Uterus (tissue), 3 donors: ENCODE measurements at regions not wholly inside any gene's neighbourhood (a gene's known extent, or its start where the extent isn't known, plus 50 kb on each side); places are given as distances from the start of the nearest gene placed in this dataset.

Experiments used
- DNase-seq, 2 donors: peaks; one replicate each; pipeline ENCODE4 v3.0.0-alpha.2; 2019 to 2020
- H3K27ac ChIP-seq, 2 donors: fragments of 200-600 bp; sonication (generic); 1 replicate in 1 of 2; 2 replicates in 1 of 2; pipeline ENCODE4 v1.5.1; 2016 to 2018
- H3K27me3 ChIP-seq, 2 donors: fragments of 200-600 bp; sonication (generic); one replicate each; pipeline ENCODE4 v1.5.1; 2018 to 2019; ENCODE audit warnings: control low read depth in 1 of 2
- H3K36me3 ChIP-seq, 2 donors: fragments of 200-600 bp; sonication (generic); one replicate each; pipeline ENCODE4 v1.5.1; 2019; ENCODE audit warnings: control low read depth in 1 of 2
- H3K4me1 ChIP-seq, 2 donors: fragments of 200-600 bp; sonication (generic); one replicate each; pipeline ENCODE4 v1.5.1; 2018 to 2019; ENCODE audit warnings: control low read depth in 1 of 2
- H3K4me3 ChIP-seq, 2 donors: fragments of 200-600 bp; sonication (generic); 1 replicate in 1 of 2; 2 replicates in 1 of 2; pipeline ENCODE4 v1.5.1; 2018 to 2019; ENCODE audit warnings: mild to moderate bottlenecking in 1 of 2
- H3K9me3 ChIP-seq, 2 donors: fragments of 200-600 bp; sonication (generic); one replicate each; pipeline ENCODE4 v1.5.1; 2019; ENCODE audit warnings: control low read depth in 1 of 2
- CTCF ChIP-seq, 4 experiments: fragments of 200-600 bp in 2 of 4; fragments of 450-650 bp in 2 of 4; sonication (generic) in 2 of 4; IDR thresholded peaks; one replicate each; pipeline ENCODE4 v1.5.1; 2016 to 2019; ENCODE audit warnings: antibody characterized with exemption in 4 of 4, mild to moderate bottlenecking in 2 of 4, moderate library complexity in 1 of 4
- POLR2A ChIP-seq, 2 donors: fragments of 450-650 bp; IDR thresholded peaks; one replicate each; pipeline ENCODE4 v1.6.1; 2016; ENCODE audit warnings: antibody characterized with exemption in 2 of 2, mild to moderate bottlenecking in 1 of 2, moderate library complexity in 1 of 2
- intact Hi-C: fragments of 100-400 bp; cut with DNase I; formaldehyde crosslinking; loops from one replicate; pipeline ENCODE4 v1.15.1; 2023; ENCODE audit warnings: low total_unique reads
- donor health status: DM: yes; HTN: yes; CAD: no.

GRCh38 chr1:209341146-209341545, 242.4 kb upstream of the CAMK1G start:
- DNase-seq = no peak
- Histone ChIP-seq H3K4me1 (no peaks in the 10 kb centered on the region), H3K4me3 (no peak overlapping the region), H3K9me3 (no peaks in the 10 kb centered on the region), H3K27me3 (no peaks in the 10 kb centered on the region), H3K27ac (no peak overlapping the region), H3K36me3 (no peaks in the 10 kb centered on the region)
- TF ChIP-seq POLR2A (IDR thresholded peaks at IDR 0.05) = no peak
- no peak for TF ChIP-seq CTCF (IDR thresholded peaks at IDR 0.05)
- intact Hi-C loops = no loop called here

GRCh38 chr1:209341673-209342420, 241.7 kb upstream of the CAMK1G start:
- Histone ChIP-seq H3K36me3 (no peaks in the 10 kb centered on the region), H3K4me1 (no peaks in the 10 kb centered on the region), H3K4me3 (no peak overlapping the region), H3K27me3 (no peaks in the 10 kb centered on the region), H3K27ac (no peak overlapping the region), H3K9me3 (no peaks in the 10 kb centered on the region)
- no peak for DNase-seq
- intact Hi-C loops = no loop called here
- TF ChIP-seq CTCF (IDR thresholded peaks at IDR 0.05) (no peak), POLR2A (IDR thresholded peaks at IDR 0.05) (no peak)

GRCh38 chr1:209342441-209343175, 240.9 kb upstream of the CAMK1G start:
- TF ChIP-seq CTCF (IDR thresholded peaks at IDR 0.05) = no peak
- no peak for TF ChIP-seq POLR2A (IDR thresholded peaks at IDR 0.05)
- no peaks in the 10 kb centered on the region for H3K27me3 ChIP-seq
- H3K9me3 ChIP-seq = no peaks in the 10 kb centered on the region
- H3K36me3 ChIP-seq = no peaks in the 10 kb centered on the region
- intact Hi-C loops = no loop called here
- no peak overlapping the region for H3K27ac ChIP-seq
- no peak for DNase-seq
- H3K4me1 ChIP-seq = no peaks in the 10 kb centered on the region
- no peak overlapping the region for H3K4me3 ChIP-seq

- H3K4me3 ChIP-seq = no peak overlapping the region
- no peaks in the 10 kb centered on the region for H3K9me3 ChIP-seq
- H3K36me3 ChIP-seq = no peaks in the 10 kb centered on the region
- no peak overlapping the region for H3K27ac ChIP-seq
- DNase-seq = no peak
- TF ChIP-seq CTCF (IDR thresholded peaks at IDR 0.05) (no peak), POLR2A (IDR thresholded peaks at IDR 0.05) (no peak)
- no peaks in the 10 kb centered on the region for H3K27me3 ChIP-seq
- intact Hi-C loops = no loop called here
- H3K4me1 ChIP-seq = no peaks in the 10 kb centered on the region
These were observed 240.0 kb upstream of the CAMK1G start for GRCh38 chr1:209343511-209343910.

GRCh38 chr1:209344156-209344555, 239.4 kb upstream of the CAMK1G start:
- DNase-seq = no peak
- no peak overlapping the region for H3K27ac ChIP-seq
- intact Hi-C loops = no loop called here
- H3K4me3 ChIP-seq = no peak overlapping the region
- H3K27me3 ChIP-seq = no peaks in the 10 kb centered on the region
- H3K36me3 ChIP-seq = no peaks in the 10 kb centered on the region
- no peak for TF ChIP-seq CTCF (IDR thresholded peaks at IDR 0.05)
- no peak for TF ChIP-seq POLR2A (IDR thresholded peaks at IDR 0.05)
- no peaks in the 10 kb centered on the region for H3K4me1 ChIP-seq
- no peaks in the 10 kb centered on the region for H3K9me3 ChIP-seq
